ENCODE measurements at regions not wholly inside any gene's neighbourhood (a gene's known extent, or its start where the extent isn't known, plus 50 kb on each side); places are given as distances from the start of the nearest gene placed in this dataset.

DNA sequence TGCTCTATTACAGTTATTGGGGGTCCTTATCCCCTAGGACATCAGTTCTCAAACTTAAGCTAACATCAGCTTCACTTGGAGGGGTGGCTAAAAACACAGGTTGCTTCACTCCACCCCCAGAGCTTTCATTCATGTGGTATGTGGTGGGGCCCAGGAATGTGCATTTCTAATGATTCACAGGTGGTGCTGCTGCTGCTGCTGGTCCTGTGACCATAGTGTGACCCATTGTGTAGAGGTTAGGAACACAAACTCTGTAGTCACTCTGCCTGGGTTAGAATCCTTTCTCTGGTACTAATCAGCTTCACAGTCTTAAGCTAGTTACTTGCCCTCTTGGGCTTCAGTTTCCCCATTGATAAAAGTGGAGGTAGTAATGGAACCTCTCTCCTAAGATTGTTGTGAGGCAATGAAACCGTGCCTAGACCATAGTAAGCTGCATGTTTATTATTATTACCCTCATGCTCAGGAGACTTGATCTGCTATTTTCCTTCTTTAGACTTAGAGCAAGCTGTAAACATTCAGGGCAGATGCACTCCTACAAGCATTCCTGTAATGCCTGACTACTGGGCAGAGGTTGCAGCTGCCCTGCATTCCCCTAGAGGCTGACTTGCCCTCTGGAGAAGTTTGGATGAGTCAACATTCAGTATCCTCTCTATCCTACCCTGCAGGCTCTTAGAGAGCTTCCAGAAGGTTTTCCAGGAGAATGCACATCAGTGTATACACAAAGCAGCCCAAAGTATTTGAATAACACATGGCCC, 94.1 kb upstream of the ACSL4 start:
- peak; percentile 31 for DNase-seq (ENCODE audit: low spot score)
- H3K4me3 ChIP-seq: no peak overlapping the region
- H3K9me2 ChIP-seq (replicated peaks; ENCODE audit: insufficient read depth): no peaks in the 10 kb centered on the region
- no peaks in the 10 kb centered on the region for H3K4me1 ChIP-seq (ENCODE audit: insufficient read depth)
- H4K20me1 ChIP-seq (ENCODE audit: insufficient read depth, poor library complexity, severe bottlenecking): no peaks in the 10 kb centered on the region
- no peak overlapping the region for H3K4me2 ChIP-seq
- no peak overlapping the region for H2AFZ ChIP-seq
- WGBS (ENCODE audit: low lambda C conversion rate, missing lambda C conversion rate): 37% methylated on average over 1 of the region's 1 CpG
- TF ChIP-seq EZH2phosphoT487 (IDR thresholded peaks at IDR 0.05; ENCODE audit: low read depth, severe bottlenecking, unreplicated experiment) (no peak), EZH2 (IDR thresholded peaks at IDR 0.05; ENCODE audit: borderline replicate concordance) (no peak)
- TF ChIP-seq, protein P1, sequence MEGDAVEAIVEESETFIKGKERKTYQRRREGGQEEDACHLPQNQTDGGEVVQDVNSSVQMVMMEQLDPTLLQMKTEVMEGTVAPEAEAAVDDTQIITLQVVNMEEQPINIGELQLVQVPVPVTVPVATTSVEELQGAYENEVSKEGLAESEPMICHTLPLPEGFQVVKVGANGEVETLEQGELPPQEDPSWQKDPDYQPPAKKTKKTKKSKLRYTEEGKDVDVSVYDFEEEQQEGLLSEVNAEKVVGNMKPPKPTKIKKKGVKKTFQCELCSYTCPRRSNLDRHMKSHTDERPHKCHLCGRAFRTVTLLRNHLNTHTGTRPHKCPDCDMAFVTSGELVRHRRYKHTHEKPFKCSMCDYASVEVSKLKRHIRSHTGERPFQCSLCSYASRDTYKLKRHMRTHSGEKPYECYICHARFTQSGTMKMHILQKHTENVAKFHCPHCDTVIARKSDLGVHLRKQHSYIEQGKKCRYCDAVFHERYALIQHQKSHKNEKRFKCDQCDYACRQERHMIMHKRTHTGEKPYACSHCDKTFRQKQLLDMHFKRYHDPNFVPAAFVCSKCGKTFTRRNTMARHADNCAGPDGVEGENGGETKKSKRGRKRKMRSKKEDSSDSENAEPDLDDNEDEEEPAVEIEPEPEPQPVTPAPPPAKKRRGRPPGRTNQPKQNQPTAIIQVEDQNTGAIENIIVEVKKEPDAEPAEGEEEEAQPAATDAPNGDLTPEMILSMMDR (IDR thresholded peaks at IDR 0.05; ENCODE audit: poor library complexity): no peak
- no peak overlapping the region for H3K27ac ChIP-seq
- H3K79me2 ChIP-seq: no peaks in the 10 kb centered on the region
- no peaks in the 10 kb centered on the region for H3K27me3 ChIP-seq
- no peaks in the 10 kb centered on the region for H3K9me3 ChIP-seq (ENCODE audit: low read depth)
- H3K36me3 ChIP-seq (replicated peaks; ENCODE audit: insufficient read depth, low read depth): no peaks in the 10 kb centered on the region

DNA sequence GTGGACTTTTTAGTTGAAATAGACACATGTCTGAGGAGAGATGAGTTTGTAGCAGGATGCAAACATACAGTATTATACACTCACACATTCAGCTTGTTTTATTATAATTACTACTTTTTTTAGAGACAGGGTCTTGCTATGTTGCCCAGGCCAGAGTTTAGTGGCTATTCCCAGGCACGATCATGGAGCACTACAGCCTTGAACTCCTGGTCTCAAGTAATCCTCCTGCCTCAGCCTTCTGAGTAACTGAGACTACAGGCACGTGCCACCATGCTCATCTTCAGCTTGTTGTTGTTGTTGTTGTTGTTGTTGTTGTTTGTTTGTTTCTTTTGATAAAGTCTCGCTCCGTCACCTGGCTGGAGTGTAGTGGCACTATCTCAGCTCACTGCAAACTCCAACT, 94.7 kb upstream of the ACSL4 start:
- H2AFZ ChIP-seq: no peak overlapping the region
- TF ChIP-seq EZH2phosphoT487 (IDR thresholded peaks at IDR 0.05; ENCODE audit: low read depth, severe bottlenecking, unreplicated experiment): no peak
- TF ChIP-seq, protein P1 (IDR thresholded peaks at IDR 0.05; ENCODE audit: poor library complexity): no peak
- no peak for TF ChIP-seq EZH2 (IDR thresholded peaks at IDR 0.05; ENCODE audit: borderline replicate concordance)
- DNase-seq (ENCODE audit: low spot score): no peak
- no peaks in the 10 kb centered on the region for H3K36me3 ChIP-seq (replicated peaks; ENCODE audit: insufficient read depth, low read depth)
- no peaks in the 10 kb centered on the region for H3K9me2 ChIP-seq (replicated peaks; ENCODE audit: insufficient read depth)
- no peak overlapping the region for H3K27ac ChIP-seq
- H3K4me2 ChIP-seq: no peak overlapping the region
- no peak overlapping the region for H3K4me3 ChIP-seq
- no peaks in the 10 kb centered on the region for H3K9me3 ChIP-seq (ENCODE audit: low read depth)
- 83% methylated on average over 4 of the region's 4 CpGs for WGBS (ENCODE audit: low lambda C conversion rate, missing lambda C conversion rate)
- no peaks in the 10 kb centered on the region for H3K79me2 ChIP-seq
- H3K4me1 ChIP-seq (ENCODE audit: insufficient read depth): no peaks in the 10 kb centered on the region
- no peaks in the 10 kb centered on the region for H4K20me1 ChIP-seq (ENCODE audit: insufficient read depth, poor library complexity, severe bottlenecking)
- no peaks in the 10 kb centered on the region for H3K27me3 ChIP-seq

DNA sequence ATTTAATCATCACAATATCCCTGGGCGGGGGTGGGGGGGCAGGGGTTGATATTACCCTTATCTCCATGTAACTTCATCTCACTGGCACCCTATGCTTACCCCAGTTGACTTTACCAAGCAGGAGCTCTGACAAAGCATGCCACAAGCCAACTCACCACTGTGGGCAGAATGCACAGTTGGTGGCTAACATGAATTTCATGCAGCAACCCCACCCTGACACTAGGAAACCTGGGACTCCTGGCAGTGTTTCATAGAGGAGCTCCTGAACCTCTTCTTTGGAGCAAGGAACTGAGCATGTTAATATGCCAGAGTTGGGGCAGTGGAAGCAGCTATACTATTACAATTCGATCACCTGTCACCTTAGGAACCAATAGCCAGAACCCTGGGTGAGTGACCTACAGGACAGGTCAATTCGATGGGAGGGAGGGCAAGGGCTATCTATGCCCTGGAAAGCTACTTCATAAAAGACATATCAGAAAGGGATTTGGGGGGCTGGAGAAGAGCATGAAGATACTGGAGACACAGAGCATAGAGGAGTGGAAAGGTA, 97.2 kb upstream of the ACSL4 start:
- H4K20me1 ChIP-seq (ENCODE audit: insufficient read depth, poor library complexity, severe bottlenecking): no peaks in the 10 kb centered on the region
- H3K4me2 ChIP-seq: no peak overlapping the region

More for the DNA sequence above, 97.2 kb upstream of the ACSL4 start:
- no peaks in the 10 kb centered on the region for H3K4me1 ChIP-seq (ENCODE audit: insufficient read depth)
- no peaks in the 10 kb centered on the region for H3K27me3 ChIP-seq
- no peaks in the 10 kb centered on the region for H3K79me2 ChIP-seq
- no peak overlapping the region for H2AFZ ChIP-seq
- no peaks in the 10 kb centered on the region for H3K9me2 ChIP-seq (replicated peaks; ENCODE audit: insufficient read depth)
- no peak overlapping the region for H3K4me3 ChIP-seq
- TF ChIP-seq, protein P1 (IDR thresholded peaks at IDR 0.05; ENCODE audit: poor library complexity): no peak
- no peak for TF ChIP-seq EZH2 (IDR thresholded peaks at IDR 0.05; ENCODE audit: borderline replicate concordance)
- no peak for TF ChIP-seq EZH2phosphoT487 (IDR thresholded peaks at IDR 0.05; ENCODE audit: low read depth, severe bottlenecking, unreplicated experiment)
- no peaks in the 10 kb centered on the region for H3K9me3 ChIP-seq (ENCODE audit: low read depth)
- peak overlapping the region; percentile 58 for H3K27ac ChIP-seq
- no peaks in the 10 kb centered on the region for H3K36me3 ChIP-seq (replicated peaks; ENCODE audit: insufficient read depth, low read depth)
- DNase-seq (ENCODE audit: low spot score): no peak
- 59% methylated on average over 3 of the region's 3 CpGs for WGBS (ENCODE audit: low lambda C conversion rate, missing lambda C conversion rate)
